Lung (tissue), 11 donors: ENCODE measurements at regions not wholly inside any gene's neighbourhood (a gene's known extent, or its start where the extent isn't known, plus 50 kb on each side); places are given as distances from the start of the nearest gene placed in this dataset.
"Not testable (repeated sequence)": the region's sequence is repeated elsewhere in the genome, so short reads cannot be mapped to it uniquely, and the experiment has no call there.

ENCODE experiments used
- ATAC-seq: fragments of 200-7000 bp; cut with Tn5 transposase; one replicate; pipeline ENCODE4 v1.9.1; 2020; ENCODE audit warnings: moderate number of reproducible peaks; ENCODE audit not compliant: insufficient read depth, low FRiP score
- DNase-seq, 3 donors: peaks; one replicate each; pipeline ENCODE4 v3.0.0-alpha.2; 2013 to 2017
- H3K27ac ChIP-seq, 2 donors: one replicate each; pipeline ENCODE4 v1.5.1; 2013; ENCODE audit warnings: mild to moderate bottlenecking in 2 of 2, moderate library complexity in 2 of 2, control low read depth in 1 of 2, inconsistent platforms in 1 of 2, low read depth in 1 of 2, low read length in 1 of 2
- H3K27me3 ChIP-seq, 3 donors: one replicate each; pipeline ENCODE4 v1.5.1; 2013; ENCODE audit warnings: low read length in 2 of 3; ENCODE audit not compliant: control insufficient read depth in 3 of 3, insufficient read depth in 3 of 3
- H3K36me3 ChIP-seq, 4 donors: one replicate each; pipeline ENCODE4 v1.5.1; 2013; ENCODE audit warnings: low read length in 4 of 4, mild to moderate bottlenecking in 1 of 4, moderate library complexity in 1 of 4; ENCODE audit not compliant: control insufficient read depth in 4 of 4, insufficient read depth in 4 of 4
- H3K4me1 ChIP-seq, 5 donors: one replicate each; pipeline ENCODE4 v1.5.1; 2013; ENCODE audit warnings: low read length in 5 of 5, mild to moderate bottlenecking in 2 of 5, moderate library complexity in 1 of 5; ENCODE audit not compliant: control insufficient read depth in 5 of 5, insufficient read depth in 5 of 5
- H3K4me3 ChIP-seq: one replicate; pipeline ENCODE4 v1.5.1; 2013; ENCODE audit warnings: mild to moderate bottlenecking, control low read depth, moderate library complexity
- H3K9ac ChIP-seq, 2 donors: one replicate each; pipeline ENCODE4 v1.5.1; 2013; ENCODE audit warnings: low read length in 2 of 2, control low read depth in 1 of 2; ENCODE audit not compliant: insufficient read depth in 1 of 2
- H3K9me3 ChIP-seq, 4 donors: one replicate each; pipeline ENCODE4 v1.5.1; 2013; ENCODE audit warnings: low read length in 3 of 4, mild to moderate bottlenecking in 1 of 4, moderate library complexity in 1 of 4; ENCODE audit not compliant: control insufficient read depth in 4 of 4, insufficient read depth in 3 of 4
- WGBS, 2 donors: extraction: QIAGEN DNeasy Blood & Tissue Kit; methylation state at CpG; one replicate each; pipeline ENCODE4 v1.1.7; 2013; 5-methylcytosine and 5-hydroxymethylcytosine counted together
- TF ChIP-seq, protein P1 (sequence below): IDR thresholded peaks from 2 replicates; pipeline ENCODE4 v1.5.1; 2012; ENCODE audit warnings: mild to moderate bottlenecking; ENCODE audit errors: control extremely low read depth, extremely low read depth
- donor health status: control.
- donor health status: control.
- donor health status: Bipolar disorder and iron deficiency.
- donor health status: healthy.
- donor health status: DM: yes; HTN: yes; CAD: no.

DNA sequence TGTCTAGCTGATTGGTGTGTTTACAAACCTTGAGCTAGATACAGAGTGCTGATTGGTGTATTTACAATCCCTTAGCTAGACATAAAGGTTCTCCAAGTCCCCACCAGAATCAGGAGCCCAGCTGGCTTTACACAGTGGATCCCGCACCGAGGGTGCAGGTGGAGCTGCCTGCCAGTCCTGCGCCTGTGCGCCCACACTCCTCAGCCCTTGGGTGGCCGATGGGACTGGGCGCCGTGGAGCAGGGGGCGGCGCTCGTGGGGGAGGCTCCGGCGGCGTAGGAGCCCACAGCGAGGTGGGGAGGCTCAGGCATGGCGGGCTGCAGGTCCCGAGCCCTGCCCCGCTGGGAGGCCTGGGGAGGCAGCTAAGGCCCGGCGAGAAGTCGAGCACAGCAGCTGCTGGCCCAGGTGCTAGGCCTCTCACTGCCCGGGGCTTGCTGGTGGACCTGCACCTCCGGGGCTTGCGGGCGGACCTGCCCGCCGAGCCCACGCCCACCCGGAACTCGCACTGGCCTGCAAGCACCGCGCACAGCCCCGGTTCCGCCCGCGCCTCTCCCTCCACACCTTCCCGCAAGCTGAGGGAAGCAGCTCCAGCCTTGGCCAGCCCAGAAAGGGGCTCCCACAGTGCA, 51.0 kb upstream of the CDYL start:
- not testable (repeated sequence) for H3K9me3 ChIP-seq, H3K27me3 ChIP-seq, H3K4me1 ChIP-seq, H3K36me3 ChIP-seq, H3K27ac ChIP-seq, H3K9ac ChIP-seq, H3K4me3 ChIP-seq, DNase-seq, ATAC-seq
- WGBS, 2 donors: 95 to 97% methylated on average over 33 to 36 of the region's 36 CpGs

DNA sequence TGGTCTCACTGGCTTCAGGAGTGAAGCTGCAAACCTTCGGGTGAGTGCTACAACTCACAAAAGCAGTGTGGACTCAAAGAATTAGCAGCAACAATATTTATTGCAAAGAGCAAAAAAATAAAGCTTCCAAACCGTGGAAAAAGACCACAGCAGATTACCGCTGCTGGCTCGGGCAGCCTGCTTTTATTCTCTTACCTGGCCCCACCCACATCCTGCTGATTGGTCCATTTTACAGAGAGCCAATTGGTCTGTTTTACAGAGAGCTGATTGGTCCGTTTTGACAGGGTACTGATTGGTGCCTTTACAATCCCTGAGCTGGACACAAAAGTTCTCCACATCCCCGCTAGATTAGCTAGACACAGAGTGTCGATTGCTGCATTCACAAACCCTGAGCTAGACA, 51.5 kb upstream of the CDYL start:
- not testable (repeated sequence) for H3K4me1 ChIP-seq, H3K9me3 ChIP-seq, DNase-seq, H3K27me3 ChIP-seq, H3K36me3 ChIP-seq, H3K27ac ChIP-seq, ATAC-seq, H3K9ac ChIP-seq, H3K4me3 ChIP-seq
- WGBS, 2 donors: 93 to 97% methylated on average over 7 of the region's 7 CpGs

DNA sequence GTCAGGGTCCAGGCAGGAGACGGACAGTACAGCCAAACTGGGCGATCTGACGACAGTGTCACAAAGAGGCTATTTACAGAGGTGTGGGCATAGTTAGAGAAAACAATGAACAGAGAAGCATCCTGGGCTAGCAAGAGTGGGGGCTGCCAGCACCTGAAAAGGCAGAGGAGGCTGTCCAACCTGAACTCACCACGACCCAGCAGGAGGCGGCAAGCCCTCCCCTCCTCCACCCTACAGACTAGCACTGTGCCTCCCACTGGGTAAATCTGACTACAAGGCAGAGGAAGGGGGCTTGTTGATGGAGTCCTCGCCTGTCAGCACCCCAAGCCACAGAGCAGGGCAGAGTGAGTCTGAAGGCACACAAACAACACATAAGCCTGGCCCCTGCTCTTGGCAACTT, 52.8 kb upstream of the CDYL start:
- Histone ChIP-seq H3K4me3 (no peak overlapping the region), H3K27ac (no peak overlapping the region), H3K9me3 (peaks cover 0 to 4% (median 0%) of the 10 kb centered on the region in 4 donors), H3K27me3 (no peaks in the 10 kb centered on the region), H3K36me3 (no peaks in the 10 kb centered on the region), H3K4me1 (no peaks in the 10 kb centered on the region), H3K9ac (no peak overlapping the region)
- 77 to 83% methylated on average over 6 of the region's 6 CpGs for WGBS, 2 donors
- DNase-seq (no peak), ATAC-seq (no peak)
- TF ChIP-seq, protein P1, sequence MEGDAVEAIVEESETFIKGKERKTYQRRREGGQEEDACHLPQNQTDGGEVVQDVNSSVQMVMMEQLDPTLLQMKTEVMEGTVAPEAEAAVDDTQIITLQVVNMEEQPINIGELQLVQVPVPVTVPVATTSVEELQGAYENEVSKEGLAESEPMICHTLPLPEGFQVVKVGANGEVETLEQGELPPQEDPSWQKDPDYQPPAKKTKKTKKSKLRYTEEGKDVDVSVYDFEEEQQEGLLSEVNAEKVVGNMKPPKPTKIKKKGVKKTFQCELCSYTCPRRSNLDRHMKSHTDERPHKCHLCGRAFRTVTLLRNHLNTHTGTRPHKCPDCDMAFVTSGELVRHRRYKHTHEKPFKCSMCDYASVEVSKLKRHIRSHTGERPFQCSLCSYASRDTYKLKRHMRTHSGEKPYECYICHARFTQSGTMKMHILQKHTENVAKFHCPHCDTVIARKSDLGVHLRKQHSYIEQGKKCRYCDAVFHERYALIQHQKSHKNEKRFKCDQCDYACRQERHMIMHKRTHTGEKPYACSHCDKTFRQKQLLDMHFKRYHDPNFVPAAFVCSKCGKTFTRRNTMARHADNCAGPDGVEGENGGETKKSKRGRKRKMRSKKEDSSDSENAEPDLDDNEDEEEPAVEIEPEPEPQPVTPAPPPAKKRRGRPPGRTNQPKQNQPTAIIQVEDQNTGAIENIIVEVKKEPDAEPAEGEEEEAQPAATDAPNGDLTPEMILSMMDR: no peak

DNA sequence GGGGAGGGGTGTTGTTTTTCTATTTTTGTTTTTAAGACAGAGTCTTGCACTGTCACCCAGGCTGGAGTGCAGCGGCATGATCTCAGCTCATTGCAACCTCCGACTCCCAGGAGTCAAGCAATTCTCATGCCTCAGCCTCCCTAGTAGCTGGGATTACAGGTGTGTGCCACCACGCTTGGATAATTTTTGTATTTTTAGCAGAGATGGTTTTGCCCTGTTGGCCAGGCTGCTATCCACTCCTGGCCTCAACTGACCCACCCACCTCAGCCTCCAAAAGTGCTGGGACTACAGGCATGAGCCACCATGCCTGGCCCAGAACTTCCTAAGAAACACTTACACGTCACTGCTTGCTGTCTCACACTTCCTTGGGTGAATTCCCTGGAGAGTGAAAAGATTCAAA, 54.8 kb upstream of the CDYL start:
- ATAC-seq, H3K27ac ChIP-seq, H3K9me3 ChIP-seq, DNase-seq, H3K27me3 ChIP-seq, H3K4me1 ChIP-seq, H3K36me3 ChIP-seq, H3K9ac ChIP-seq, H3K4me3 ChIP-seq: not testable (repeated sequence)
- 88 to 91% methylated on average over 4 of the region's 4 CpGs for WGBS, 2 donors

DNA sequence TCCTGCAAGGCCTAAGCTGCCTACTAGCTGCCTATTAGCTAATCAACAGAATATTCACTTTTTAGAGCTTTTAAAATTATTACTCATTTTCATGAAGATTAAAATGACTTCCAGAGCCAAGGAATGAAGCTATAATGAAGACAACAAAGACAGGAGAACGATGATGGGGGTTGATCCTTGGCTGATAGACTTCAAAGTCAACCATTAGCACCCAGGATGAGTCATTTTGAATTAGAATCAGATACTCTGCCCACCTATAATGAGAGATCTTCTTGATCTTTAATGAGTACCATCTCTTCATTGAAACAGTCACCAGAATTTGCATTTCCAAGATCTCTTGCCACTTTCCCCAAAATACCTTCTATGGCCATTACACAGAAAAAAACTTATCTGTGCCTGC, 56.7 kb upstream of the CDYL start:
- no peak overlapping the region for H3K27ac ChIP-seq
- no peaks in the 10 kb centered on the region for H3K27me3 ChIP-seq
- H3K36me3 ChIP-seq: no peaks in the 10 kb centered on the region
- no peak overlapping the region for H3K4me3 ChIP-seq
- peaks cover 0 to 4% (median 0%) of the 10 kb centered on the region in 4 donors for H3K9me3 ChIP-seq
- WGBS, 2 donors: 63 to 76% methylated on average over 1 of the region's 1 CpG
- ATAC-seq (no peak), DNase-seq (no peak)
- H3K9ac ChIP-seq: no peak overlapping the region
- TF ChIP-seq, protein P1: no peak
- H3K4me1 ChIP-seq: no peaks in the 10 kb centered on the region
